GM19468 (cell line): ENCODE measurements at regions not wholly inside any gene's neighbourhood (a gene's known extent, or its start where the extent isn't known, plus 50 kb on each side); places are given as distances from the start of the nearest gene placed in this dataset.

ENCODE experiments used
- ATAC-seq: cut with Tn5 transposase; IDR thresholded peaks from one replicate; pipeline ENCODE4 v1.9.1; 2021; ENCODE audit warnings: mild to moderate bottlenecking, moderate library complexity, moderate number of reproducible peaks; ENCODE audit not compliant: unreplicated experiment; ENCODE audit errors: extremely low read depth

GRCh38 chr19:30118760-30119159 is 176.7 kb downstream of the URI1 start:
- no peak for ATAC-seq

GRCh38 chr19:30119180-30119908 is 177.3 kb downstream of the URI1 start:
- no peak for ATAC-seq

- ATAC-seq: no peak
These were observed 178.9 kb downstream of the URI1 start for GRCh38 chr19:30120860-30121484.

GRCh38 chr19:30122431-30122830 is 180.4 kb downstream of the URI1 start:
- no peak for ATAC-seq

- no peak for ATAC-seq
These were observed 181.1 kb downstream of the URI1 start for GRCh38 chr19:30123119-30123518.

GRCh38 chr19:30123611-30124010 is 181.6 kb downstream of the URI1 start:
- ATAC-seq: no peak

- ATAC-seq: no peak
These were observed 186.2 kb downstream of the URI1 start for GRCh38 chr19:30128211-30128610.

GRCh38 chr19:30130356-30131122 is 188.5 kb downstream of the URI1 start:
- no peak for ATAC-seq

- ATAC-seq: no peak
These were observed 189.2 kb downstream of the URI1 start for GRCh38 chr19:30131246-30131645.

GRCh38 chr19:30131722-30132291 is 189.8 kb downstream of the URI1 start:
- no peak for ATAC-seq

- no peak for ATAC-seq
These were observed 190.5 kb downstream of the URI1 start for GRCh38 chr19:30132343-30133075.

GRCh38 chr19:30133803-30134202 is 191.8 kb downstream of the URI1 start:
- no peak for ATAC-seq

- no peak for ATAC-seq
These were observed 193.2 kb downstream of the URI1 start for GRCh38 chr19:30135093-30135757.

GRCh38 chr19:30135797-30136196 is 193.8 kb downstream of the URI1 start:
- ATAC-seq: no peak

GRCh38 chr19:30136611-30137195 is 194.7 kb downstream of the URI1 start:
- ATAC-seq: no peak

- ATAC-seq: no peak
These were observed 195.7 kb downstream of the URI1 start for GRCh38 chr19:30137747-30138146.

- ATAC-seq: no peak
These were observed 202.3 kb downstream of the URI1 start for GRCh38 chr19:30144242-30144758.

- ATAC-seq: no peak
These were observed 202.8 kb downstream of the URI1 start for GRCh38 chr19:30144802-30145201.

GRCh38 chr19:30145467-30145866 is 203.4 kb downstream of the URI1 start:
- no peak for ATAC-seq
